Activated CD8-positive, alpha-beta T cell treated with anti-CD3 and anti-CD28 coated beads for 36 hours (primary cell): ENCODE measurements at regions not wholly inside any gene's neighbourhood (a gene's known extent, or its start where the extent isn't known, plus 50 kb on each side); places are given as distances from the start of the nearest gene placed in this dataset.
"Not testable (repeated sequence)": the region's sequence is repeated elsewhere in the genome, so short reads cannot be mapped to it uniquely, and the experiment has no call there.

ENCODE experiments used
- ATAC-seq: fragments of 200-7000 bp; cut with Tn5 transposase; one replicate; pipeline ENCODE4 v1.10.0; 2021; ENCODE audit warnings: mild to moderate bottlenecking, moderate library complexity
- CTCF ChIA-PET: fragments of 350-600 bp; sonication (Branson Sonifier 250); formaldehyde crosslinking; loops from one replicate; lab custom pipeline; 2021; ENCODE audit warnings: antibody characterized with exemption; lab: Charles Lee
- POLR2A ChIA-PET: fragments of 350-600 bp; sonication (Branson Sonifier 250); formaldehyde crosslinking; loops from one replicate; lab custom pipeline; 2021; ENCODE audit warnings: antibody characterized with exemption; lab: Charles Lee
- DNase-seq: peaks from one replicate; pipeline ENCODE4 v3.0.0-alpha.2; 2020
- H3K27ac Mint-ChIP-seq: one replicate; pipeline ENCODE4 v1.8.0; 2021; ENCODE audit warnings: mild to moderate bottlenecking, mixed read lengths
- H3K27me3 Mint-ChIP-seq: one replicate; pipeline ENCODE4 v1.8.0; 2021; ENCODE audit warnings: mixed read lengths
- H3K36me3 Mint-ChIP-seq: one replicate; pipeline ENCODE4 v1.8.0; 2021; ENCODE audit warnings: low read depth, mixed read lengths
- H3K4me1 Mint-ChIP-seq: one replicate; pipeline ENCODE4 v1.8.0; 2021; ENCODE audit warnings: low read depth, mixed read lengths
- H3K4me3 Mint-ChIP-seq: one replicate; pipeline ENCODE4 v1.8.0; 2021; ENCODE audit warnings: mild to moderate bottlenecking, moderate library complexity, mixed read lengths
- H3K9me3 Mint-ChIP-seq: one replicate; pipeline ENCODE4 v1.8.0; 2021; ENCODE audit warnings: mixed read lengths
- intact Hi-C: fragments of 100-400 bp; cut with micrococcal nuclease; formaldehyde crosslinking; loops from one replicate; pipeline ENCODE4 v1.10.0; 2022
- TF ChIP-seq, protein P1 (sequence below): fragments of 200-600 bp; IDR thresholded peaks from one replicate; pipeline ENCODE4 v1.8.0; 2022; ENCODE audit warnings: antibody characterized with exemption, mild to moderate bottlenecking

DNA sequence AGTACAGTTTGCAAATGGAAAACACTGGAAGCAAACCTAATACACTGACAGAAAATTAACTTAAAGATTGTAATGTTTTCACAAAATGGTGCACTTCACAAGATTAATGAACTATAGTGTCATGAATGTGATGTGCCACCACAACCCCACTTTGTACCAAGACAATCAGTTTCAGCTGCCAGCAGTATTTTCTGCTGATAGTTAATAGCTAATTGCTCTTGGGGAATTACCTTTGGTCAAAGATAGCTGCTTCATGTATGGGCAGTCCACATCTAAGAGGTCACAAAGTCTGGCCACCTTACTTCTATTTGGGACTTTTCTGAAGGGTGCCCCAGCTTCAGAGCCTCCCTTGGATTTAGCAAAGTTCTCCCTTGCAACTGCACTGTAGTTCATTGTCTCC, 254.0 kb downstream of the CALCRL start:
- Mint-ChIP-seq H3K27ac (no peak overlapping the region), H3K4me1 (no peaks in the 10 kb centered on the region), H3K4me3 (no peak overlapping the region), H3K27me3 (no peaks in the 10 kb centered on the region), H3K36me3 (no peaks in the 10 kb centered on the region), H3K9me3 (no peaks in the 10 kb centered on the region)
- ChIA-PET POLR2A (interaction anchor here (0.6 kb wide), 1 partner anchor 131 kb away, joined by 3 read pairs; no protein-coding TSS in a partner anchor), CTCF (no interaction called here)
- intact Hi-C loops: no loop called here
- TF ChIP-seq, protein P1, sequence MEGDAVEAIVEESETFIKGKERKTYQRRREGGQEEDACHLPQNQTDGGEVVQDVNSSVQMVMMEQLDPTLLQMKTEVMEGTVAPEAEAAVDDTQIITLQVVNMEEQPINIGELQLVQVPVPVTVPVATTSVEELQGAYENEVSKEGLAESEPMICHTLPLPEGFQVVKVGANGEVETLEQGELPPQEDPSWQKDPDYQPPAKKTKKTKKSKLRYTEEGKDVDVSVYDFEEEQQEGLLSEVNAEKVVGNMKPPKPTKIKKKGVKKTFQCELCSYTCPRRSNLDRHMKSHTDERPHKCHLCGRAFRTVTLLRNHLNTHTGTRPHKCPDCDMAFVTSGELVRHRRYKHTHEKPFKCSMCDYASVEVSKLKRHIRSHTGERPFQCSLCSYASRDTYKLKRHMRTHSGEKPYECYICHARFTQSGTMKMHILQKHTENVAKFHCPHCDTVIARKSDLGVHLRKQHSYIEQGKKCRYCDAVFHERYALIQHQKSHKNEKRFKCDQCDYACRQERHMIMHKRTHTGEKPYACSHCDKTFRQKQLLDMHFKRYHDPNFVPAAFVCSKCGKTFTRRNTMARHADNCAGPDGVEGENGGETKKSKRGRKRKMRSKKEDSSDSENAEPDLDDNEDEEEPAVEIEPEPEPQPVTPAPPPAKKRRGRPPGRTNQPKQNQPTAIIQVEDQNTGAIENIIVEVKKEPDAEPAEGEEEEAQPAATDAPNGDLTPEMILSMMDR: no peak
- DNase-seq: no peak
- no peak for ATAC-seq

- intact Hi-C loops: no loop called here
- POLR2A ChIA-PET: no interaction called here
- DNase-seq: no peak
- Mint-ChIP-seq H3K4me1 (no peaks in the 10 kb centered on the region), H3K9me3 (no peaks in the 10 kb centered on the region), H3K27me3 (no peaks in the 10 kb centered on the region), H3K27ac (no peak overlapping the region), H3K4me3 (no peak overlapping the region), H3K36me3 (no peaks in the 10 kb centered on the region)
- TF ChIP-seq, protein P1: no peak
- no peak for ATAC-seq
- CTCF ChIA-PET: no interaction called here
These were observed 259.0 kb downstream of the CALCRL start for GRCh38 chr2:187188783-187189631.

DNA sequence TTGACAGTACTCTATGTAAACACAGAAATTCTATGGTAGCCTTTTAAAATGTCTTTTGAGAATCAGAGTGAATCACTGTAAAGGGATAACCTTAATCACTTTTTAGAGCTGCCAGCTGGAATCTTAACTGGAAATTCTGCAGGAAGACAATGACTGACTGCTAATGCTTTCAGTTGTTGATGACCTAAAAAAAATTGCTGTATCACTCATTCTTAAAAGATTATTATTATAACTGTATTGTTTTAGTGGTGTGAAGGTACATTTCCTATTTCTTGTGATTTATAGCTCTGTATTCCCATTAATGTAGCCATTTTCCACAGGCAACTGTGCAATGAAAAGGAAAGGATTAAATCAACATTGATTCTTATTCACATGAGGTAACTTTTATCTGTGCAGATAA, 260.5 kb downstream of the CALCRL start:
- Mint-ChIP-seq H3K36me3 (no peaks in the 10 kb centered on the region), H3K4me1 (no peaks in the 10 kb centered on the region), H3K27ac (no peak overlapping the region), H3K27me3 (no peaks in the 10 kb centered on the region), H3K4me3 (no peak overlapping the region), H3K9me3 (no peaks in the 10 kb centered on the region)
- CTCF ChIA-PET: no interaction called here
- ATAC-seq: no peak
- intact Hi-C loops: no loop called here
- TF ChIP-seq, protein P1: no peak
- POLR2A ChIA-PET: no interaction called here
- no peak for DNase-seq

DNA sequence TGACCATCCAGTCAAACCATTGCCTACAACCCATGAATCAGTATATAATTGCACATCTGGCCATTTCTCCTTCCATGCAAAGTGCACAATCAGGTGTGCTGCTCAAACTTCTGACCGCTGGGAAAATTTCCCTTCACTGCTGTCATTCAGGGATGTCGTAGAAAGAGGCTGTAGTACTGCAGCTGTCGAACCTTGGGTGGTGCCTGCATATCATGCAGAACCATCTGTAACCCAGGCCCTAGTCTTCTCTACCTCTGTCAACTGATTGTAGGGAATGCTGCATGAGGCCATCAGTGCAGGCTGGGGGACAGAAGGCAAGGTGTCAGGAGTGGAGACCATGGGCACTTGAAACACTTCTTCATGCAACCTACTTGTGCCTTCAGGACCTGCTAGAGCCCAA, 267.5 kb downstream of the CALCRL start:
- DNase-seq (no peak), ATAC-seq (no peak)
- H3K27me3 Mint-ChIP-seq: no peaks in the 10 kb centered on the region
- CTCF ChIA-PET: no interaction called here
- H3K36me3 Mint-ChIP-seq: no peaks in the 10 kb centered on the region
- intact Hi-C loops: no loop called here
- no peaks in the 10 kb centered on the region for H3K4me1 Mint-ChIP-seq
- no peaks in the 10 kb centered on the region for H3K9me3 Mint-ChIP-seq
- H3K4me3 Mint-ChIP-seq: no peak overlapping the region
- POLR2A ChIA-PET: no interaction called here
- H3K27ac Mint-ChIP-seq: no peak overlapping the region
- TF ChIP-seq, protein P1: no peak

DNA sequence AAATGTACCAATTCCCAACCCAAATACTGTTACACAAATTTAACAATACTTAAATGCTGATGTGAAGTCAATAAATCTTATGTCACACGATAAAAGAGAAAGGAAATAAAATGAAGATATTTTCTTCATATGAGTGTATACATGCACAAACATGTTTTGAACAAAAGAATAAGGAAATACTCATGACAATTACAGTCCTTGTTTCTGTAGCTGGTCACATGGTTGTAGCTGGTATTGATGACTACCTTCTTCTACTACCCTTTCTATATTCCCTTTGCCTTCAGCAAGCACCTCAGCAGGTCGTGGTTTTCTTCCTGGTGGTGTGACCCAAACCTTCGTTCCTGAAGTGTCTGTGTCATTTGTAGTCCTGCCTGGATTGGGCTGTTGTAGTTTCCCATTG, 269.2 kb downstream of the CALCRL start:
- H3K4me1 Mint-ChIP-seq, H3K9me3 Mint-ChIP-seq, H3K4me3 Mint-ChIP-seq, DNase-seq, H3K27ac Mint-ChIP-seq, ATAC-seq, POLR2A ChIA-PET, H3K36me3 Mint-ChIP-seq, intact Hi-C loops, CTCF ChIA-PET, H3K27me3 Mint-ChIP-seq: not testable (repeated sequence)
